ENCODE measurements at regions not wholly inside any gene's neighbourhood (a gene's known extent, or its start where the extent isn't known, plus 50 kb on each side); places are given as distances from the start of the nearest gene placed in this dataset.
"Not testable (repeated sequence)": the region's sequence is repeated elsewhere in the genome, so short reads cannot be mapped to it uniquely, and the experiment has no call there.

GRCh38 chr15:69857686-69858391 lies 239.9 kb downstream of the TLE3 start:
- intact Hi-C loops (cut with micrococcal nuclease) = no loop called here

- intact Hi-C loops (cut with micrococcal nuclease) = no loop called here
Observed at GRCh38 chr15:69858456-69858855, 239.3 kb downstream of the TLE3 start.

GRCh38 chr15:69859866-69860265 lies 237.9 kb downstream of the TLE3 start:
- intact Hi-C loops (cut with micrococcal nuclease) = no loop called here

- intact Hi-C loops (cut with micrococcal nuclease) = no loop called here
Observed at GRCh38 chr15:69860321-69860720, 237.4 kb downstream of the TLE3 start.

- intact Hi-C loops (cut with micrococcal nuclease) = no loop called here
Observed at GRCh38 chr15:69860921-69861320, 236.8 kb downstream of the TLE3 start.

GRCh38 chr15:69861331-69862171 lies 236.2 kb downstream of the TLE3 start:
- intact Hi-C loops (cut with micrococcal nuclease) = no loop called here

GRCh38 chr15:69862540-69862939 lies 235.2 kb downstream of the TLE3 start:
- intact Hi-C loops (cut with micrococcal nuclease) = no loop called here

GRCh38 chr15:69863446-69863845 lies 234.3 kb downstream of the TLE3 start:
- intact Hi-C loops (cut with micrococcal nuclease) = no loop called here

- intact Hi-C loops (cut with micrococcal nuclease) = no loop called here
Observed at GRCh38 chr15:69865369-69865768, 232.3 kb downstream of the TLE3 start.

GRCh38 chr15:69868756-69869155 lies 229.0 kb downstream of the TLE3 start:
- intact Hi-C loops (cut with micrococcal nuclease) = no loop called here

GRCh38 chr15:69869291-69869690 lies 228.4 kb downstream of the TLE3 start:
- intact Hi-C loops (cut with micrococcal nuclease) = no loop called here

- intact Hi-C loops (cut with micrococcal nuclease) = no loop called here
Observed at GRCh38 chr15:69869881-69870505, 227.7 kb downstream of the TLE3 start.

GRCh38 chr15:69871511-69872134 lies 226.1 kb downstream of the TLE3 start:
- intact Hi-C loops (cut with micrococcal nuclease) = no loop called here

GRCh38 chr15:69873807-69874206 lies 223.9 kb downstream of the TLE3 start:
- intact Hi-C loops (cut with micrococcal nuclease) = no loop called here

- intact Hi-C loops (cut with micrococcal nuclease) = no loop called here
Observed at GRCh38 chr15:69874321-69874720, 223.4 kb downstream of the TLE3 start.

- intact Hi-C loops (cut with micrococcal nuclease) = no loop called here
Observed at GRCh38 chr15:69876064-69876940, 221.4 kb downstream of the TLE3 start.

- intact Hi-C loops (cut with micrococcal nuclease) = not testable (repeated sequence)
Observed at GRCh38 chr15:69879963-69880362, 217.8 kb downstream of the TLE3 start.

GRCh38 chr15:69880571-69881301 lies 217.0 kb downstream of the TLE3 start:
- intact Hi-C loops (cut with micrococcal nuclease) = no loop called here

- intact Hi-C loops (cut with micrococcal nuclease) = no loop called here
Observed at GRCh38 chr15:69881302-69881670, 216.4 kb downstream of the TLE3 start.

GRCh38 chr15:69881766-69882165 lies 216.0 kb downstream of the TLE3 start:
- intact Hi-C loops (cut with micrococcal nuclease) = no loop called here
